Adrenal gland (tissue), 9 donors: ENCODE measurements at regions not wholly inside any gene's neighbourhood (a gene's known extent, or its start where the extent isn't known, plus 50 kb on each side); places are given as distances from the start of the nearest gene placed in this dataset.
A peak's percentile ranks its signal among the peaks of the same experiment; 100 is the strongest.

Experiments used
- DNase-seq, 7 donors: peaks; one replicate each; pipeline ENCODE4 v3.0.0-alpha.2; 2019 to 2020
- H3K27ac ChIP-seq, 5 donors: fragments of 200-600 bp; sonication (generic) in 4 of 5; 1 replicate in 3 of 5; 2 replicates in 2 of 5; pipeline versions ENCODE4 v1.5.1 to v1.8.0; 2016 to 2020; ENCODE audit warnings: mild to moderate bottlenecking in 1 of 5
- H3K27me3 ChIP-seq: fragments of 200-600 bp; 2 replicates; pipeline ENCODE4 v1.8.0; 2021
- H3K36me3 ChIP-seq, 2 donors: fragments of 200-600 bp; replicated peaks in 1 of 2; 1 replicate in 1 of 2; 2 replicates in 1 of 2; pipeline versions ENCODE4 v1.5.1 to v1.8.0; 2018 to 2022
- H3K4me1 ChIP-seq, 2 donors: fragments of 200-600 bp; replicated peaks in 1 of 2; 1 replicate in 1 of 2; 2 replicates in 1 of 2; pipeline versions ENCODE4 v1.5.1 to v1.8.0; 2018 to 2021
- H3K4me3 ChIP-seq, 4 donors: fragments of 200-600 bp; sonication (generic) in 3 of 4; one replicate each; pipeline ENCODE4 v1.5.1; 2016 to 2018
- H3K9me3 ChIP-seq, 3 donors: fragments of 200-600 bp; sonication (generic) in 1 of 3; replicated peaks in 1 of 3; 1 replicate in 2 of 3; 2 replicates in 1 of 3; pipeline versions ENCODE4 v1.5.1 to v1.8.0; 2016 to 2021
- POLR2A ChIP-seq, 2 donors: fragments of 450-650 bp; IDR thresholded peaks; one replicate each; pipeline ENCODE4 v1.6.1; 2017; ENCODE audit warnings: antibody characterized with exemption in 2 of 2, mild to moderate bottlenecking in 2 of 2, moderate library complexity in 1 of 2
- WGBS, 4 donors: extraction: QIAGEN DNeasy Blood & Tissue Kit in 2 of 4; methylation state at CpG; one replicate each; pipeline versions ENCODE4 v1.1.5 to v1.1.7; 2013 to 2017; 5-methylcytosine and 5-hydroxymethylcytosine counted together
- intact Hi-C, 2 donors: fragments of 100-400 bp; cut with DNase I; formaldehyde crosslinking; loops; one replicate each; pipeline versions ENCODE4 v1.14.1 to v1.15.0; 2022 to 2023
- TF ChIP-seq, protein P1 (sequence below), 6 experiments: fragments of 450-650 bp in 4 of 6; fragments of 200-600 bp in 2 of 6; sonication (generic) in 1 of 6; IDR thresholded peaks; 1 replicate in 5 of 6; 2 replicates in 1 of 6; pipeline versions ENCODE4 v1.5.1 to v1.8.0; 2016 to 2021; ENCODE audit warnings: antibody characterized with exemption in 6 of 6, mild to moderate bottlenecking in 2 of 6, moderate library complexity in 1 of 6
- donor health status: healthy with polysubstance abuse.
- donor health status: Bipolar disorder and iron deficiency.
- donor health status: DM: yes; HTN: yes; CAD: no.
- donor health status: DM: no; HTN: no; CAD: no.
- donor health status: DM: no; HTN: no; CAD: no.

GRCh38 chr5:172588380-172588779 lies 52.7 kb upstream of the NEURL1B start:
- no peak for DNase-seq
- H3K4me3 ChIP-seq = no peak overlapping the region
- intact Hi-C loops = no loop called here
- H3K27ac ChIP-seq = peak overlapping the region in 1 of 5 donors; percentile 86
- H3K27me3 ChIP-seq = no peaks in the 10 kb centered on the region
- WGBS, 4 donors = 76 to 98% (median 90%) methylated on average over 2 to 7 of the region's 7 CpGs
- H3K36me3 ChIP-seq = no peaks in the 10 kb centered on the region
- no peaks in the 10 kb centered on the region for H3K9me3 ChIP-seq
- H3K4me1 ChIP-seq = peaks cover 0 to 11% of the 10 kb centered on the region in 2 donors
- no peak for TF ChIP-seq POLR2A (IDR thresholded peaks at IDR 0.05)
- TF ChIP-seq, protein P1, sequence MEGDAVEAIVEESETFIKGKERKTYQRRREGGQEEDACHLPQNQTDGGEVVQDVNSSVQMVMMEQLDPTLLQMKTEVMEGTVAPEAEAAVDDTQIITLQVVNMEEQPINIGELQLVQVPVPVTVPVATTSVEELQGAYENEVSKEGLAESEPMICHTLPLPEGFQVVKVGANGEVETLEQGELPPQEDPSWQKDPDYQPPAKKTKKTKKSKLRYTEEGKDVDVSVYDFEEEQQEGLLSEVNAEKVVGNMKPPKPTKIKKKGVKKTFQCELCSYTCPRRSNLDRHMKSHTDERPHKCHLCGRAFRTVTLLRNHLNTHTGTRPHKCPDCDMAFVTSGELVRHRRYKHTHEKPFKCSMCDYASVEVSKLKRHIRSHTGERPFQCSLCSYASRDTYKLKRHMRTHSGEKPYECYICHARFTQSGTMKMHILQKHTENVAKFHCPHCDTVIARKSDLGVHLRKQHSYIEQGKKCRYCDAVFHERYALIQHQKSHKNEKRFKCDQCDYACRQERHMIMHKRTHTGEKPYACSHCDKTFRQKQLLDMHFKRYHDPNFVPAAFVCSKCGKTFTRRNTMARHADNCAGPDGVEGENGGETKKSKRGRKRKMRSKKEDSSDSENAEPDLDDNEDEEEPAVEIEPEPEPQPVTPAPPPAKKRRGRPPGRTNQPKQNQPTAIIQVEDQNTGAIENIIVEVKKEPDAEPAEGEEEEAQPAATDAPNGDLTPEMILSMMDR (IDR thresholded peaks at IDR 0.05) = no peak

- TF ChIP-seq, protein P1 (IDR thresholded peaks at IDR 0.05) = no peak
- no peak for TF ChIP-seq POLR2A (IDR thresholded peaks at IDR 0.05)
- no peaks in the 10 kb centered on the region for H3K9me3 ChIP-seq
- WGBS, 4 donors = 84 to 91% (median 88%) methylated on average over 6 to 8 of the region's 8 CpGs
- no peaks in the 10 kb centered on the region for H3K36me3 ChIP-seq
- peak overlapping the region in 1 of 5 donors; percentile 86 for H3K27ac ChIP-seq
- no peak overlapping the region for H3K4me3 ChIP-seq
- intact Hi-C loops = no loop called here
- peaks cover 0 to 15% of the 10 kb centered on the region in 2 donors for H3K4me1 ChIP-seq
- no peak for DNase-seq
- H3K27me3 ChIP-seq = no peaks in the 10 kb centered on the region
Observed at GRCh38 chr5:172587061-172587405, 54.0 kb upstream of the NEURL1B start.

- 70 to 82% (median 80%) methylated on average over 20 to 22 of the region's 22 CpGs for WGBS, 4 donors
- H3K4me1 ChIP-seq = peaks cover 0 to 18% of the 10 kb centered on the region in 2 donors
- H3K27me3 ChIP-seq = no peaks in the 10 kb centered on the region
- H3K27ac ChIP-seq = peak overlapping the region in 1 of 5 donors; percentile 86
- H3K4me3 ChIP-seq = no peak overlapping the region
- no peaks in the 10 kb centered on the region for H3K36me3 ChIP-seq
- no peak for DNase-seq
- H3K9me3 ChIP-seq = no peaks in the 10 kb centered on the region
- no peak for TF ChIP-seq POLR2A (IDR thresholded peaks at IDR 0.05)
- TF ChIP-seq, protein P1 (IDR thresholded peaks at IDR 0.05) = no peak
- intact Hi-C loops = no loop called here
Observed at GRCh38 chr5:172586125-172587060, 54.7 kb upstream of the NEURL1B start.

GRCh38 chr5:172585114-172585513 lies 55.9 kb upstream of the NEURL1B start:
- WGBS, 4 donors = 45 to 49% (median 48%) methylated on average over 5 of the region's 5 CpGs
- Histone ChIP-seq H3K9me3 (no peaks in the 10 kb centered on the region), H3K27me3 (no peaks in the 10 kb centered on the region), H3K4me3 (no peak overlapping the region), H3K27ac (peak overlapping the region in 4 of 5 donors; percentile 62 to 86 (median 72)), H3K36me3 (no peaks in the 10 kb centered on the region), H3K4me1 (peaks cover 0 to 19% of the 10 kb centered on the region in 2 donors)
- TF ChIP-seq, protein P1 (IDR thresholded peaks at IDR 0.05) = no peak
- TF ChIP-seq POLR2A (IDR thresholded peaks at IDR 0.05) = no peak
- DNase-seq = peak in 4 of 7 donors; percentile 28 to 38 (median 36)
- intact Hi-C loops = no loop called here
